ENCODE measurements at regions not wholly inside any gene's neighbourhood (a gene's known extent, or its start where the extent isn't known, plus 50 kb on each side); places are given as distances from the start of the nearest gene placed in this dataset.

DNA sequence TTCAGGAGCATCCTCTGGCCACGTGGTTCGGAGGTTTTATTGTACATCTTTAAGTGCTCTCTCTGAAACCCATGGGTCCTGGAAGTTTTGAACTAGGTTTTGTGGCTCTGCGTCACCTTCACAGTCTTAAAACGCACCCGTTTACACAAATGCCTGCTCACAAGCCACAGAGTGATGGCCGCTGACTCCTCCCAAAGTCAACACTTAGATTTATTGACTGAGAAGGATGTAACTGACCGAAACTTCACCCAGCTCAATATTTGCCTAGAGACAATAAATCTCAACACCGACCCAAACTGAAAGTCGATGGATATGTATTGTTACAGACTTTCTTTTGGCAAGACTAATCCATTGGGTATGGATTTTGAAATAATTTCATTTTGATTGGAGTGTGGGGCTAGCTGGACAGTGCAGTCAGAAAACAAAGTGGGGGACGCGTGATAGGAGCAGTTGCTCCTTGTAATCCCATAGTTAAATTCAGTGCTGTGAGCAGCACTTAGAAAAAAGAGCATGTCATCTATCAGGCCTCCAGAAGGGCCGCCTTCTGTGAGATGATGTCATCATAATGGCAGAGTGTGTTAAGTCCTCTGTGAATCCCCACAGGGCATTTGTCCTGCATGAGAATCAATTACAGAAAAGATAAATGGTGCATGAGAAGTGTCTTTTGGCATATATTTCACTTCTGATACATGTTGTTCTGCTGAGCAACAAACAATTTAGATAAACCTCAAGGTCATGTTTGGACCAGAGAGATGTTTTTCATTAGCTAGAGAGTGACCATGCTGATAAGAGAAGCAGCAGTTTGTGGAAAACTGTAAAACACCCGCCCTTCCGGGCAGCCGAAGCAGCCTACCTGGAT lies 183.7 kb downstream of the INO80D start:
- DNase-seq (ENCODE audit: low spot score) (no peak), ATAC-seq (no peak; the same call in 1 of the 2 replicates)
- ChIA-PET POLR2A (no interaction called here), CTCF (interaction anchor here (0.7 to 5.0 kb wide), 4 partner anchors 9 to 1332 kb away, joined by 3 to 39 read pairs (median 4); no protein-coding TSS in a partner anchor)
- TF ChIP-seq, protein P1, sequence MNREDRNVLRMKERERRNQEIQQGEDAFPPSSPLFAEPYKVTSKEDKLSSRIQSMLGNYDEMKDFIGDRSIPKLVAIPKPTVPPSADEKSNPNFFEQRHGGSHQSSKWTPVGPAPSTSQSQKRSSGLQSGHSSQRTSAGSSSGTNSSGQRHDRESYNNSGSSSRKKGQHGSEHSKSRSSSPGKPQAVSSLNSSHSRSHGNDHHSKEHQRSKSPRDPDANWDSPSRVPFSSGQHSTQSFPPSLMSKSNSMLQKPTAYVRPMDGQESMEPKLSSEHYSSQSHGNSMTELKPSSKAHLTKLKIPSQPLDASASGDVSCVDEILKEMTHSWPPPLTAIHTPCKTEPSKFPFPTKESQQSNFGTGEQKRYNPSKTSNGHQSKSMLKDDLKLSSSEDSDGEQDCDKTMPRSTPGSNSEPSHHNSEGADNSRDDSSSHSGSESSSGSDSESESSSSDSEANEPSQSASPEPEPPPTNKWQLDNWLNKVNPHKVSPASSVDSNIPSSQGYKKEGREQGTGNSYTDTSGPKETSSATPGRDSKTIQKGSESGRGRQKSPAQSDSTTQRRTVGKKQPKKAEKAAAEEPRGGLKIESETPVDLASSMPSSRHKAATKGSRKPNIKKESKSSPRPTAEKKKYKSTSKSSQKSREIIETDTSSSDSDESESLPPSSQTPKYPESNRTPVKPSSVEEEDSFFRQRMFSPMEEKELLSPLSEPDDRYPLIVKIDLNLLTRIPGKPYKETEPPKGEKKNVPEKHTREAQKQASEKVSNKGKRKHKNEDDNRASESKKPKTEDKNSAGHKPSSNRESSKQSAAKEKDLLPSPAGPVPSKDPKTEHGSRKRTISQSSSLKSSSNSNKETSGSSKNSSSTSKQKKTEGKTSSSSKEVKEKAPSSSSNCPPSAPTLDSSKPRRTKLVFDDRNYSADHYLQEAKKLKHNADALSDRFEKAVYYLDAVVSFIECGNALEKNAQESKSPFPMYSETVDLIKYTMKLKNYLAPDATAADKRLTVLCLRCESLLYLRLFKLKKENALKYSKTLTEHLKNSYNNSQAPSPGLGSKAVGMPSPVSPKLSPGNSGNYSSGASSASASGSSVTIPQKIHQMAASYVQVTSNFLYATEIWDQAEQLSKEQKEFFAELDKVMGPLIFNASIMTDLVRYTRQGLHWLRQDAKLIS (CRISPR knock-in tag; IDR thresholded peaks at IDR 0.05; ENCODE audit: borderline replicate concordance): no peak
- TF ChIP-seq, protein P2, sequence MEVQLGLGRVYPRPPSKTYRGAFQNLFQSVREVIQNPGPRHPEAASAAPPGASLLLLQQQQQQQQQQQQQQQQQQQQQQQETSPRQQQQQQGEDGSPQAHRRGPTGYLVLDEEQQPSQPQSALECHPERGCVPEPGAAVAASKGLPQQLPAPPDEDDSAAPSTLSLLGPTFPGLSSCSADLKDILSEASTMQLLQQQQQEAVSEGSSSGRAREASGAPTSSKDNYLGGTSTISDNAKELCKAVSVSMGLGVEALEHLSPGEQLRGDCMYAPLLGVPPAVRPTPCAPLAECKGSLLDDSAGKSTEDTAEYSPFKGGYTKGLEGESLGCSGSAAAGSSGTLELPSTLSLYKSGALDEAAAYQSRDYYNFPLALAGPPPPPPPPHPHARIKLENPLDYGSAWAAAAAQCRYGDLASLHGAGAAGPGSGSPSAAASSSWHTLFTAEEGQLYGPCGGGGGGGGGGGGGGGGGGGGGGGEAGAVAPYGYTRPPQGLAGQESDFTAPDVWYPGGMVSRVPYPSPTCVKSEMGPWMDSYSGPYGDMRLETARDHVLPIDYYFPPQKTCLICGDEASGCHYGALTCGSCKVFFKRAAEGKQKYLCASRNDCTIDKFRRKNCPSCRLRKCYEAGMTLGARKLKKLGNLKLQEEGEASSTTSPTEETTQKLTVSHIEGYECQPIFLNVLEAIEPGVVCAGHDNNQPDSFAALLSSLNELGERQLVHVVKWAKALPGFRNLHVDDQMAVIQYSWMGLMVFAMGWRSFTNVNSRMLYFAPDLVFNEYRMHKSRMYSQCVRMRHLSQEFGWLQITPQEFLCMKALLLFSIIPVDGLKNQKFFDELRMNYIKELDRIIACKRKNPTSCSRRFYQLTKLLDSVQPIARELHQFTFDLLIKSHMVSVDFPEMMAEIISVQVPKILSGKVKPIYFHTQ (CRISPR knock-in tag; IDR thresholded peaks at IDR 0.05): no peak
- TF ChIP-seq, protein P3, sequence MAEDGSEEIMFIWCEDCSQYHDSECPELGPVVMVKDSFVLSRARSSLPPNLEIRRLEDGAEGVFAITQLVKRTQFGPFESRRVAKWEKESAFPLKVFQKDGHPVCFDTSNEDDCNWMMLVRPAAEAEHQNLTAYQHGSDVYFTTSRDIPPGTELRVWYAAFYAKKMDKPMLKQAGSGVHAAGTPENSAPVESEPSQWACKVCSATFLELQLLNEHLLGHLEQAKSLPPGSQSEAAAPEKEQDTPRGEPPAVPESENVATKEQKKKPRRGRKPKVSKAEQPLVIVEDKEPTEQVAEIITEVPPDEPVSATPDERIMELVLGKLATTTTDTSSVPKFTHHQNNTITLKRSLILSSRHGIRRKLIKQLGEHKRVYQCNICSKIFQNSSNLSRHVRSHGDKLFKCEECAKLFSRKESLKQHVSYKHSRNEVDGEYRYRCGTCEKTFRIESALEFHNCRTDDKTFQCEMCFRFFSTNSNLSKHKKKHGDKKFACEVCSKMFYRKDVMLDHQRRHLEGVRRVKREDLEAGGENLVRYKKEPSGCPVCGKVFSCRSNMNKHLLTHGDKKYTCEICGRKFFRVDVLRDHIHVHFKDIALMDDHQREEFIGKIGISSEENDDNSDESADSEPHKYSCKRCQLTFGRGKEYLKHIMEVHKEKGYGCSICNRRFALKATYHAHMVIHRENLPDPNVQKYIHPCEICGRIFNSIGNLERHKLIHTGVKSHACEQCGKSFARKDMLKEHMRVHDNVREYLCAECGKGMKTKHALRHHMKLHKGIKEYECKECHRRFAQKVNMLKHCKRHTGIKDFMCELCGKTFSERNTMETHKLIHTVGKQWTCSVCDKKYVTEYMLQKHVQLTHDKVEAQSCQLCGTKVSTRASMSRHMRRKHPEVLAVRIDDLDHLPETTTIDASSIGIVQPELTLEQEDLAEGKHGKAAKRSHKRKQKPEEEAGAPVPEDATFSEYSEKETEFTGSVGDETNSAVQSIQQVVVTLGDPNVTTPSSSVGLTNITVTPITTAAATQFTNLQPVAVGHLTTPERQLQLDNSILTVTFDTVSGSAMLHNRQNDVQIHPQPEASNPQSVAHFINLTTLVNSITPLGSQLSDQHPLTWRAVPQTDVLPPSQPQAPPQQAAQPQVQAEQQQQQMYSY (CRISPR knock-in tag; IDR thresholded peaks at IDR 0.05): no peak
- TF ChIP-seq TEAD1 (CRISPR knock-in tag; IDR thresholded peaks at IDR 0.05) (no peak), KAT7 (CRISPR knock-in tag; IDR thresholded peaks at IDR 0.05; ENCODE audit: borderline replicate concordance) (no peak), IRF2 (CRISPR knock-in tag; IDR thresholded peaks at IDR 0.05; ENCODE audit: borderline replicate concordance, low read depth) (no peak), ZBTB21 (CRISPR knock-in tag; IDR thresholded peaks at IDR 0.05; ENCODE audit: borderline replicate concordance) (no peak), TCF7 (CRISPR knock-in tag; IDR thresholded peaks at IDR 0.05; ENCODE audit: low read depth) (no peak), ZNF671 (CRISPR knock-in tag; IDR thresholded peaks at IDR 0.05) (no peak), CREB1 (CRISPR knock-in tag; IDR thresholded peaks at IDR 0.05) (no peak), ZNF219 (CRISPR knock-in tag; IDR thresholded peaks at IDR 0.05; ENCODE audit: borderline replicate concordance) (no peak), ELF4 (CRISPR knock-in tag; IDR thresholded peaks at IDR 0.05; ENCODE audit: low read depth) (no peak), FOXP1 (CRISPR knock-in tag; IDR thresholded peaks at IDR 0.05; ENCODE audit: borderline replicate concordance) (no peak), ZNF423 (CRISPR knock-in tag; IDR thresholded peaks at IDR 0.05) (no peak)
- TF ChIP-seq, protein P4, sequence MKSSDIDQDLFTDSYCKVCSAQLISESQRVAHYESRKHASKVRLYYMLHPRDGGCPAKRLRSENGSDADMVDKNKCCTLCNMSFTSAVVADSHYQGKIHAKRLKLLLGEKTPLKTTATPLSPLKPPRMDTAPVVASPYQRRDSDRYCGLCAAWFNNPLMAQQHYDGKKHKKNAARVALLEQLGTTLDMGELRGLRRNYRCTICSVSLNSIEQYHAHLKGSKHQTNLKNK (CRISPR knock-in tag; IDR thresholded peaks at IDR 0.05): no peak
- TF ChIP-seq, protein P5, sequence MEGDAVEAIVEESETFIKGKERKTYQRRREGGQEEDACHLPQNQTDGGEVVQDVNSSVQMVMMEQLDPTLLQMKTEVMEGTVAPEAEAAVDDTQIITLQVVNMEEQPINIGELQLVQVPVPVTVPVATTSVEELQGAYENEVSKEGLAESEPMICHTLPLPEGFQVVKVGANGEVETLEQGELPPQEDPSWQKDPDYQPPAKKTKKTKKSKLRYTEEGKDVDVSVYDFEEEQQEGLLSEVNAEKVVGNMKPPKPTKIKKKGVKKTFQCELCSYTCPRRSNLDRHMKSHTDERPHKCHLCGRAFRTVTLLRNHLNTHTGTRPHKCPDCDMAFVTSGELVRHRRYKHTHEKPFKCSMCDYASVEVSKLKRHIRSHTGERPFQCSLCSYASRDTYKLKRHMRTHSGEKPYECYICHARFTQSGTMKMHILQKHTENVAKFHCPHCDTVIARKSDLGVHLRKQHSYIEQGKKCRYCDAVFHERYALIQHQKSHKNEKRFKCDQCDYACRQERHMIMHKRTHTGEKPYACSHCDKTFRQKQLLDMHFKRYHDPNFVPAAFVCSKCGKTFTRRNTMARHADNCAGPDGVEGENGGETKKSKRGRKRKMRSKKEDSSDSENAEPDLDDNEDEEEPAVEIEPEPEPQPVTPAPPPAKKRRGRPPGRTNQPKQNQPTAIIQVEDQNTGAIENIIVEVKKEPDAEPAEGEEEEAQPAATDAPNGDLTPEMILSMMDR (IDR thresholded peaks at IDR 0.05): no peak
- TF ChIP-seq, protein P6, sequence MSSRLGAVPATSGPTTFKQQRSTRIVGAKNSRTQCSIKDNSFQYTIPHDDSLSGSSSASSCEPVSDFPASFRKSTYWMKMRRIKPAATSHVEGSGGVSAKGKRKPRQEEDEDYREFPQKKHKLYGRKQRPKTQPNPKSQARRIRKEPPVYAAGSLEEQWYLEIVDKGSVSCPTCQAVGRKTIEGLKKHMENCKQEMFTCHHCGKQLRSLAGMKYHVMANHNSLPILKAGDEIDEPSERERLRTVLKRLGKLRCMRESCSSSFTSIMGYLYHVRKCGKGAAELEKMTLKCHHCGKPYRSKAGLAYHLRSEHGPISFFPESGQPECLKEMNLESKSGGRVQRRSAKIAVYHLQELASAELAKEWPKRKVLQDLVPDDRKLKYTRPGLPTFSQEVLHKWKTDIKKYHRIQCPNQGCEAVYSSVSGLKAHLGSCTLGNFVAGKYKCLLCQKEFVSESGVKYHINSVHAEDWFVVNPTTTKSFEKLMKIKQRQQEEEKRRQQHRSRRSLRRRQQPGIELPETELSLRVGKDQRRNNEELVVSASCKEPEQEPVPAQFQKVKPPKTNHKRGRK (CRISPR knock-in tag; IDR thresholded peaks at IDR 0.05; ENCODE audit: borderline replicate concordance): no peak
- TF ChIP-seq, protein P7, sequence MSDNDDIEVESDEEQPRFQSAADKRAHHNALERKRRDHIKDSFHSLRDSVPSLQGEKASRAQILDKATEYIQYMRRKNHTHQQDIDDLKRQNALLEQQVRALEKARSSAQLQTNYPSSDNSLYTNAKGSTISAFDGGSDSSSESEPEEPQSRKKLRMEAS (CRISPR knock-in tag; IDR thresholded peaks at IDR 0.05): no peak
- TF ChIP-seq, protein P8, sequence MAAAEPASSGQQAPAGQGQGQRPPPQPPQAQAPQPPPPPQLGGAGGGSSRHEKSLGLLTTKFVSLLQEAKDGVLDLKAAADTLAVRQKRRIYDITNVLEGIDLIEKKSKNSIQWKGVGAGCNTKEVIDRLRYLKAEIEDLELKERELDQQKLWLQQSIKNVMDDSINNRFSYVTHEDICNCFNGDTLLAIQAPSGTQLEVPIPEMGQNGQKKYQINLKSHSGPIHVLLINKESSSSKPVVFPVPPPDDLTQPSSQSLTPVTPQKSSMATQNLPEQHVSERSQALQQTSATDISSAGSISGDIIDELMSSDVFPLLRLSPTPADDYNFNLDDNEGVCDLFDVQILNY (CRISPR knock-in tag; IDR thresholded peaks at IDR 0.05): no peak
- Mint-ChIP-seq H3K4me1 (no peaks in the 10 kb centered on the region), H3K4me3 (no peak overlapping the region), H3K27me3 (ENCODE audit: low read depth) (no peaks in the 10 kb centered on the region), H3K36me3 (no peaks in the 10 kb centered on the region), H3K9me3 (peaks cover 11% of the 10 kb centered on the region), H3K27ac (no peak overlapping the region)

Data from WTC11 (cell line).